OCI-LY7 (cell line): ENCODE measurements at regions not wholly inside any gene's neighbourhood (a gene's known extent, or its start where the extent isn't known, plus 50 kb on each side); places are given as distances from the start of the nearest gene placed in this dataset.

Experiments used
- BruUV-seq: library from RNA; stranded (reverse); fragments of 400-500 nt; replicated peaks from 2 replicates; lab custom pipeline; 2021; lab: Mats Ljungman, UMichigan
- CTCF ChIA-PET: fragments of 300-600 bp; sonication (Branson Sonifier 250); formaldehyde crosslinking; loops from one replicate; lab custom pipeline; 2022; ENCODE audit warnings: antibody characterized with exemption; ENCODE audit not compliant: unreplicated experiment; lab: Charles Lee
- POLR2A ChIA-PET: fragments of 300-600 bp; sonication (Branson Sonifier 250); formaldehyde crosslinking; loops from one replicate; lab custom pipeline; 2022; ENCODE audit warnings: antibody characterized with exemption; lab: Charles Lee
- DNase-seq: peaks from one replicate; pipeline ENCODE4 v3.0.0-alpha.2; 2015; ENCODE audit warnings: low spot score
- H2AFZ ChIP-seq: fragments of 200-600 bp; sonication (generic), shearing (Covaris generic); 2 replicates; pipeline ENCODE4 v1.6.1; 2014; ENCODE audit warnings: mild to moderate bottlenecking, antibody characterized with exemption, low read length, moderate library complexity
- H3K27ac ChIP-seq: fragments of 200-600 bp; sonication (generic); 2 replicates; pipeline ENCODE4 v1.5.1; 2014; ENCODE audit warnings: mixed run types, low read depth, mild to moderate bottlenecking, moderate library complexity, low read length, inconsistent platforms; ENCODE audit not compliant: poor library complexity, severe bottlenecking
- H3K36me3 ChIP-seq: fragments of 200-600 bp; sonication (generic); 2 replicates; pipeline ENCODE4 v1.6.1; 2014; ENCODE audit warnings: mild to moderate bottlenecking, antibody characterized with exemption, low read length, moderate library complexity, mixed read lengths; ENCODE audit not compliant: insufficient read depth
- H3K4me1 ChIP-seq: fragments of 200-600 bp; sonication (generic); 2 replicates; pipeline ENCODE4 v1.5.1; 2014; ENCODE audit warnings: mild to moderate bottlenecking, low read length; ENCODE audit not compliant: insufficient read depth, poor library complexity, severe bottlenecking
- H3K4me2 ChIP-seq: fragments of 200-600 bp; sonication (generic); 2 replicates; pipeline ENCODE4 v1.6.1; 2014; ENCODE audit warnings: mild to moderate bottlenecking, low read length
- H3K4me3 ChIP-seq: fragments of 200-600 bp; sonication (generic); 2 replicates; pipeline ENCODE4 v1.5.1; 2014; ENCODE audit warnings: mild to moderate bottlenecking, low read depth, low read length; ENCODE audit not compliant: poor library complexity, severe bottlenecking
- H3K79me2 ChIP-seq: fragments of 200-600 bp; sonication (generic); 2 replicates; pipeline ENCODE4 v1.6.1; 2016; ENCODE audit warnings: low read depth, mild to moderate bottlenecking, low read length, moderate library complexity, mixed read lengths; ENCODE audit not compliant: insufficient read depth
- H3K9me2 ChIP-seq: fragments of 200-600 bp; sonication (generic); 2 replicates; pipeline ENCODE4 v1.6.1; 2016; ENCODE audit warnings: mild to moderate bottlenecking, low read length, mixed read lengths; ENCODE audit not compliant: insufficient read depth
- H3K9me3 ChIP-seq: fragments of 200-600 bp; sonication (generic); 2 replicates; pipeline ENCODE4 v1.6.1; 2014; ENCODE audit warnings: mild to moderate bottlenecking, mixed run types, low read length, mixed read lengths
- H4K20me1 ChIP-seq: fragments of 200-600 bp; sonication (generic); 2 replicates; pipeline ENCODE4 v1.6.1; 2014; ENCODE audit warnings: mild to moderate bottlenecking, antibody characterized with exemption, low read length, moderate library complexity, mixed read lengths; ENCODE audit not compliant: insufficient read depth
- EZH2phosphoT487 ChIP-seq: fragments of 200-600 bp; sonication (generic); IDR thresholded peaks from 2 replicates; pipeline ENCODE4 v1.6.1; 2018; ENCODE audit warnings: low read depth, borderline replicate concordance, mild to moderate bottlenecking, mixed run types, antibody characterized with exemption, low read length, moderate library complexity, mixed read lengths
- intact Hi-C: fragments of 100-400 bp; cut with micrococcal nuclease; formaldehyde crosslinking; loops from one replicate; pipeline ENCODE4 v1.10.0; 2022; ENCODE audit not compliant: unreplicated experiment
- TF ChIP-seq, protein P1 (sequence below): fragments of 200-600 bp; sonication (generic); conservative IDR thresholded peaks from 2 replicates; pipeline ENCODE4 v1.5.1; 2014; ENCODE audit warnings: mild to moderate bottlenecking, antibody characterized with exemption, low read length, moderate library complexity, mixed read lengths

DNA sequence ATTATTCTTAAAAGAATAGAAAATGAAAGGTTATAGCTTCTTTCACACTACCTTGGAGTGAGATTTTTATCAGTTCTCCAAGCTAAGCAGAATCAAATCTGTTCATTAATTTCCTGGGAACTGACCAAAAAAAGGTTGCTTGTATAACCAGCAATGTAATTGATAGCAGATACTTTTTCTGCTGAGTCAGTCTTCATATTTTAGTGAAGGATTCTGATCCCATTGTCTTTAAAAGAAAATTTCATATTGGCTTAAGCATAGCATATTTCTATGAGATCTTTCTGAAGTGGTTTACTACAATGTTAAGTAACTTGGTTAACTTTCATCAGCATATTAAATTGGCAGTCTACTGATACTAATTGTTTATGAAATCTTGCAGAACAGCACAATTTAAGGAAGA, 338.0 kb downstream of the TMX3 start:
- DNase-seq = no peak
- Histone ChIP-seq H2AFZ (no peak overlapping the region), H3K36me3 (no peaks in the 10 kb centered on the region), H3K9me2 (no peaks in the 10 kb centered on the region), H3K4me3 (no peak overlapping the region), H3K9me3 (no peaks in the 10 kb centered on the region), H3K4me1 (no peaks in the 10 kb centered on the region), H3K79me2 (no peaks in the 10 kb centered on the region), H3K4me2 (no peak overlapping the region), H3K27ac (no peak overlapping the region), H4K20me1 (no peaks in the 10 kb centered on the region)
- ChIA-PET POLR2A (no interaction called here), CTCF (no interaction called here)
- TF ChIP-seq, protein P1, sequence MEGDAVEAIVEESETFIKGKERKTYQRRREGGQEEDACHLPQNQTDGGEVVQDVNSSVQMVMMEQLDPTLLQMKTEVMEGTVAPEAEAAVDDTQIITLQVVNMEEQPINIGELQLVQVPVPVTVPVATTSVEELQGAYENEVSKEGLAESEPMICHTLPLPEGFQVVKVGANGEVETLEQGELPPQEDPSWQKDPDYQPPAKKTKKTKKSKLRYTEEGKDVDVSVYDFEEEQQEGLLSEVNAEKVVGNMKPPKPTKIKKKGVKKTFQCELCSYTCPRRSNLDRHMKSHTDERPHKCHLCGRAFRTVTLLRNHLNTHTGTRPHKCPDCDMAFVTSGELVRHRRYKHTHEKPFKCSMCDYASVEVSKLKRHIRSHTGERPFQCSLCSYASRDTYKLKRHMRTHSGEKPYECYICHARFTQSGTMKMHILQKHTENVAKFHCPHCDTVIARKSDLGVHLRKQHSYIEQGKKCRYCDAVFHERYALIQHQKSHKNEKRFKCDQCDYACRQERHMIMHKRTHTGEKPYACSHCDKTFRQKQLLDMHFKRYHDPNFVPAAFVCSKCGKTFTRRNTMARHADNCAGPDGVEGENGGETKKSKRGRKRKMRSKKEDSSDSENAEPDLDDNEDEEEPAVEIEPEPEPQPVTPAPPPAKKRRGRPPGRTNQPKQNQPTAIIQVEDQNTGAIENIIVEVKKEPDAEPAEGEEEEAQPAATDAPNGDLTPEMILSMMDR = no peak
- no peak for TF ChIP-seq EZH2phosphoT487
- intact Hi-C loops = no loop called here
- BruUV-seq = no TSS peak

DNA sequence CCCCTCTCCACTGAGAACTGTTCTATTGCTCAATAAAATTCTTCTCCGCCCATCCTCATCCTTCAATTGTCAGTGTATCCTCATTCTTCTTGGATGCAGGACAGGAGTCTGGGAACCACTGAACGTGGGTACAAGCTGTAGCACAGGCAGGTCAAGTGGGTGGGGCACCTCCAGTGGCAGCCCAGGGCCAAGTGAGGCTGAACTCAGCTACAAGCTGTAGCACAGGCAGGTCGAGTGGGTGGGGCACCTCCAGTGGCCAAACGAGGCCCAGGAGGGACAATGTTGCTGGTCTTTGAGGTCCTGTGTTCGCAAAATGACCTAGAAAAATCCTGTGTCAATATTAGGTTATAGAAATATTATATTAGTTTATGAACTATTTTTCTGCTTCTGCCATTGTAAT, 352.0 kb downstream of the TMX3 start:
- intact Hi-C loops = no loop called here
- H2AFZ ChIP-seq = no peak overlapping the region
- H3K9me2 ChIP-seq = no peaks in the 10 kb centered on the region
- H3K9me3 ChIP-seq = no peaks in the 10 kb centered on the region
- no peak for DNase-seq
- no peak overlapping the region for H3K4me2 ChIP-seq
- TF ChIP-seq, protein P1 = no peak
- TF ChIP-seq EZH2phosphoT487 = no peak
- H3K4me1 ChIP-seq = no peaks in the 10 kb centered on the region
- no peak overlapping the region for H3K27ac ChIP-seq
- no peak overlapping the region for H3K4me3 ChIP-seq
- BruUV-seq = no TSS peak
- no peaks in the 10 kb centered on the region for H3K36me3 ChIP-seq
- H4K20me1 ChIP-seq = no peaks in the 10 kb centered on the region
- H3K79me2 ChIP-seq = no peaks in the 10 kb centered on the region
- CTCF ChIA-PET = no interaction called here
- POLR2A ChIA-PET = no interaction called here

DNA sequence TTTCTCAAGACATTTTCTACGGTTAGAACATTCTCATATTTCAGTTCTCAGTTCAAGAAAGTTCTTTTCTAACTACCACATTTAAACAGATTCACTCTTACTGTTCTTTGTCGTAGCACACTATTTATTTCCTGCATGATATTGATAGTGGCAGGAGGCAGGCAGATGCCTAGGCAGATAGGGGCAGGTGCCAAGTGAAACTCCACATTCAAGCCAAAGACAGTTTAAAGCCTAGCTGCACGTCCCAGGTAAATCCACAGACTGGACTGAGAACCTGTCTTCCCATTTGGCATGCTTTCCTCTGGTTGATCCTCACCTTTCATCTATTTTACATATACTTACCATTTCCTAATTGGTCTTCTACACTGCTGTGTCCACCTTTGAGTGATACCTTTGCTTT, 359.3 kb downstream of the TMX3 start:
- Histone ChIP-seq H3K27ac (no peak overlapping the region), H3K4me2 (no peak overlapping the region), H3K4me3 (no peak overlapping the region), H4K20me1 (no peaks in the 10 kb centered on the region), H3K9me3 (no peaks in the 10 kb centered on the region), H2AFZ (no peak overlapping the region), H3K9me2 (no peaks in the 10 kb centered on the region), H3K79me2 (no peaks in the 10 kb centered on the region), H3K36me3 (no peaks in the 10 kb centered on the region), H3K4me1 (no peaks in the 10 kb centered on the region)
- no peak for DNase-seq
- no peak for TF ChIP-seq EZH2phosphoT487
- TF ChIP-seq, protein P1 = no peak
- ChIA-PET POLR2A (no interaction called here), CTCF (no interaction called here)
- intact Hi-C loops = no loop called here
- BruUV-seq = no TSS peak
